Neural cell (in vitro differentiated cells): ENCODE measurements at regions not wholly inside any gene's neighbourhood (a gene's known extent, or its start where the extent isn't known, plus 50 kb on each side); places are given as distances from the start of the nearest gene placed in this dataset.

Experiments used
- EZH2 ChIP-seq: fragments of 200-600, 300-800 bp; shearing (Covaris generic), sonication (generic); IDR thresholded peaks from 2 replicates; pipeline ENCODE4 v1.6.1; 2014; ENCODE audit warnings: antibody characterized with exemption, low read length, borderline replicate concordance, mild to moderate bottlenecking; ENCODE audit not compliant: insufficient read depth, poor library complexity, severe bottlenecking
- POLR2AphosphoS5 ChIP-seq: IDR thresholded peaks from 2 replicates; pipeline ENCODE4 v1.6.1; 2012
- TAF1 ChIP-seq: IDR thresholded peaks from 2 replicates; pipeline ENCODE4 v1.6.1; 2012; ENCODE audit warnings: low read depth
- TF ChIP-seq, protein P1 (sequence below): IDR thresholded peaks from 2 replicates; pipeline ENCODE4 v1.6.1; 2012; ENCODE audit warnings: borderline replicate concordance
- TF ChIP-seq, protein P2 (sequence below): fragments of 450-650 bp; IDR thresholded peaks from 2 replicates; pipeline ENCODE4 v1.5.1; 2014; ENCODE audit warnings: antibody characterized with exemption, mild to moderate bottlenecking, moderate library complexity; ENCODE audit not compliant: poor library complexity, severe bottlenecking

DNA sequence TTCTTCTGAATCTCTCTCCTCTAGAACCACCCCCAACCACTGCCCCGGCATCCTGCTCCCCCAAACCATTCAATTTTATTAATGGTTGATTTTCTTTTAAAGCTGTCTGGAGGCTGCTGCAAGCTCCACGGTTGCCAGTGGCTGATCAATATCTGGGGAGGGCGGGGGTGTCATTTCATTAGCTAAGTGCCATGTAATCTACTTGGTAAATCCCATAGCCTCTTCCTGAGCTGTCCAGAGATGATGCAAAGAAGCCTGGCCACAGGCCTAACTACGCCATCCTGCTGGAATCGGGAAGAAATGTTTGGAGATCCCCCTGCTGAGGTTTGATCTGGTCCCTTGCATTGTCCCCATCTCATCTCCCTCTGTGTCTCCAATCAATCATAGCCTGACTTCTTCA, 440.1 kb downstream of the MIAT start:
- TF ChIP-seq, protein P1, sequence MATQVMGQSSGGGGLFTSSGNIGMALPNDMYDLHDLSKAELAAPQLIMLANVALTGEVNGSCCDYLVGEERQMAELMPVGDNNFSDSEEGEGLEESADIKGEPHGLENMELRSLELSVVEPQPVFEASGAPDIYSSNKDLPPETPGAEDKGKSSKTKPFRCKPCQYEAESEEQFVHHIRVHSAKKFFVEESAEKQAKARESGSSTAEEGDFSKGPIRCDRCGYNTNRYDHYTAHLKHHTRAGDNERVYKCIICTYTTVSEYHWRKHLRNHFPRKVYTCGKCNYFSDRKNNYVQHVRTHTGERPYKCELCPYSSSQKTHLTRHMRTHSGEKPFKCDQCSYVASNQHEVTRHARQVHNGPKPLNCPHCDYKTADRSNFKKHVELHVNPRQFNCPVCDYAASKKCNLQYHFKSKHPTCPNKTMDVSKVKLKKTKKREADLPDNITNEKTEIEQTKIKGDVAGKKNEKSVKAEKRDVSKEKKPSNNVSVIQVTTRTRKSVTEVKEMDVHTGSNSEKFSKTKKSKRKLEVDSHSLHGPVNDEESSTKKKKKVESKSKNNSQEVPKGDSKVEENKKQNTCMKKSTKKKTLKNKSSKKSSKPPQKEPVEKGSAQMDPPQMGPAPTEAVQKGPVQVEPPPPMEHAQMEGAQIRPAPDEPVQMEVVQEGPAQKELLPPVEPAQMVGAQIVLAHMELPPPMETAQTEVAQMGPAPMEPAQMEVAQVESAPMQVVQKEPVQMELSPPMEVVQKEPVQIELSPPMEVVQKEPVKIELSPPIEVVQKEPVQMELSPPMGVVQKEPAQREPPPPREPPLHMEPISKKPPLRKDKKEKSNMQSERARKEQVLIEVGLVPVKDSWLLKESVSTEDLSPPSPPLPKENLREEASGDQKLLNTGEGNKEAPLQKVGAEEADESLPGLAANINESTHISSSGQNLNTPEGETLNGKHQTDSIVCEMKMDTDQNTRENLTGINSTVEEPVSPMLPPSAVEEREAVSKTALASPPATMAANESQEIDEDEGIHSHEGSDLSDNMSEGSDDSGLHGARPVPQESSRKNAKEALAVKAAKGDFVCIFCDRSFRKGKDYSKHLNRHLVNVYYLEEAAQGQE: no peak
- TF ChIP-seq, protein P2, sequence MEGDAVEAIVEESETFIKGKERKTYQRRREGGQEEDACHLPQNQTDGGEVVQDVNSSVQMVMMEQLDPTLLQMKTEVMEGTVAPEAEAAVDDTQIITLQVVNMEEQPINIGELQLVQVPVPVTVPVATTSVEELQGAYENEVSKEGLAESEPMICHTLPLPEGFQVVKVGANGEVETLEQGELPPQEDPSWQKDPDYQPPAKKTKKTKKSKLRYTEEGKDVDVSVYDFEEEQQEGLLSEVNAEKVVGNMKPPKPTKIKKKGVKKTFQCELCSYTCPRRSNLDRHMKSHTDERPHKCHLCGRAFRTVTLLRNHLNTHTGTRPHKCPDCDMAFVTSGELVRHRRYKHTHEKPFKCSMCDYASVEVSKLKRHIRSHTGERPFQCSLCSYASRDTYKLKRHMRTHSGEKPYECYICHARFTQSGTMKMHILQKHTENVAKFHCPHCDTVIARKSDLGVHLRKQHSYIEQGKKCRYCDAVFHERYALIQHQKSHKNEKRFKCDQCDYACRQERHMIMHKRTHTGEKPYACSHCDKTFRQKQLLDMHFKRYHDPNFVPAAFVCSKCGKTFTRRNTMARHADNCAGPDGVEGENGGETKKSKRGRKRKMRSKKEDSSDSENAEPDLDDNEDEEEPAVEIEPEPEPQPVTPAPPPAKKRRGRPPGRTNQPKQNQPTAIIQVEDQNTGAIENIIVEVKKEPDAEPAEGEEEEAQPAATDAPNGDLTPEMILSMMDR: no peak
- TF ChIP-seq EZH2: no peak
- no peak for TF ChIP-seq TAF1
- TF ChIP-seq POLR2AphosphoS5: no peak
